Astrocyte (in vitro differentiated cells and primary cell): ENCODE measurements at regions not wholly inside any gene's neighbourhood (a gene's known extent, or its start where the extent isn't known, plus 50 kb on each side); places are given as distances from the start of the nearest gene placed in this dataset.

Experiments used
- CTCF ChIP-seq: IDR thresholded peaks from 2 replicates; pipeline ENCODE4 v1.5.1; 2011; ENCODE audit warnings: low read depth, mild to moderate bottlenecking, inconsistent platforms, low read length, moderate library complexity; ENCODE audit not compliant: insufficient read depth
- EZH2 ChIP-seq: IDR thresholded peaks from 2 replicates; pipeline ENCODE4 v1.6.1; 2012; ENCODE audit warnings: mild to moderate bottlenecking, low read length, inconsistent platforms; ENCODE audit not compliant: insufficient read depth

- no peak for TF ChIP-seq CTCF
- TF ChIP-seq EZH2 = no peak
Measured at GRCh38 chr20:53678990-53679596, 85.5 kb upstream of the ZNF217 start.
